HuH-7 (cell line): ENCODE measurements at regions not wholly inside any gene's neighbourhood (a gene's known extent, or its start where the extent isn't known, plus 50 kb on each side); places are given as distances from the start of the nearest gene placed in this dataset.
A peak's percentile ranks its signal among the peaks of the same experiment; 100 is the strongest.

Experiments used
- DNase-seq: peaks from one replicate; pipeline ENCODE4 v3.0.0; 2011; ENCODE audit warnings: low spot score

DNA sequence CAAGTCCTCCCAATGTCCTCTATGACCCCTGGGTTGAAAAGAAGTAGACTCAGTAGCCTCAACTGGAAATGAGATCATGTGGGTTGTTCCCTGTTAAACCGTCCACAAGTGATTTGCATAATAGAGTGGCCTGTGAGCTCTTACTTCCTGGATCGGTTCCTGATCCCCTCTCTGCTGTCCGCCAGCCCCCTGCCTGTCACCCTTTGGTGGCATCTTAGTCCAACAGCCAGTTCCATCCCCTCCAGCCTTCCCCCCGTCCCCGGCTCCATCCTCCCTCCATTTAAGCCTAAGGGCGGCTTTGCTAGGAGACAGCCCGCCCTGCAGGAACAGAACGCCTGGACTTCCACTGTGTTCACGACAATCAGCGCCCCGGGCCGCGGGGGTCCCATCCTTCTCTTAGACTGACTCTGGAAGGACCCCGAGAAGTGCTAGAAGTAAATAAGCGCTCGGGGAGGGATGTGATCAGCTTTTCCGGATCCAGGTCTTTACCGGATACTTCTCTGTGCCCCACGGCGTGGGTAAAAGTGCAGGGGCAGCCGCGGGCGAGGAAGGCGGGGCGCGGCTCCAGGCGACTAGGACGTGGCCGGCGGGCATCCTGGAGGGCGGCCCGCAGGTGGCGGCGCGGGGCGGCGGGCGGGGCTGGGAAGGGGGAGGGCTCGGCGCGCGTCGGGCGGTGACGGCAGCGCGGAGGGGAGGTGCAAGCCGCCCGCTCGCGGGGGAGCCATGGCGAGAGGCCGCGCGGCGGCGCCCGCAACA is 51.2 kb upstream of the ULK4 start:
- peak; percentile 89 for DNase-seq

DNA sequence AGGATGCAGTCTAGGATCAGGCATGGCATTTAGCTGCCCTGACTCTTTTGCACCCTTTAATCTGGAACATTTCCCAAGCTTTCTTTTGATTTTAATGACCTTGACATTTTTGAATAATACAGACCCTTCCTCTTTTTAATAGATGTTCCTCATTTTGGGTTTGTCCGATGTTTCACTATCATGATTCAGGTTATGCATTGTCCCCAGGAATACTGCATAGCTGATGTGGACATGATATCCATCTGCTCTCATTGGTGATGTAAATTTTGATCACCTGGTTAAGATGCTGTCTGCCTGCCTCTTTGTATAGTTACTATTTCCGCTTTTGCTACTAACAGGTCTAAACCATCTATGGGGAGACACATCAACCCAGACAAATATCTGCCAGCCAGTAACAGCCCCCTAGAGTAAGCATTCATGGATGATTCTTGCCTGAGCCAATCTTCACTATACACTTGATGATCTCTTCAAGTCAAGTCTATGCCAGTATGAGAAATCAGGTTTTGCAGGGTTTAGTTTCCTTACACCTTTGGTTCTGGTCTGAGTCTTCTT is 50.6 kb upstream of the ULK4 start:
- DNase-seq = no peak
